NCI-H128 (cell line): ENCODE measurements at regions not wholly inside any gene's neighbourhood (a gene's known extent, or its start where the extent isn't known, plus 50 kb on each side); places are given as distances from the start of the nearest gene placed in this dataset.

Experiments
- DNase-seq: peaks from one replicate; lab custom pipeline; 2025; ENCODE audit not compliant: unreplicated experiment; lab: John Stamatoyannopoulos, UW

GRCh38 chr9:95822583-95823431, 52.7 kb upstream of the ERCC6L2 start:
- DNase-seq = no peak

- no peak for DNase-seq
Observed at GRCh38 chr9:95822015-95822414, 53.5 kb upstream of the ERCC6L2 start.

- DNase-seq = no peak
Observed at GRCh38 chr9:95820074-95820473, 55.4 kb upstream of the ERCC6L2 start.

GRCh38 chr9:95819636-95820035, 55.9 kb upstream of the ERCC6L2 start:
- no peak for DNase-seq

- no peak for DNase-seq
Observed at GRCh38 chr9:95817205-95817604, 58.3 kb upstream of the ERCC6L2 start.

GRCh38 chr9:95816716-95817115, 58.8 kb upstream of the ERCC6L2 start:
- no peak for DNase-seq

- no peak for DNase-seq
Observed at GRCh38 chr9:95815961-95816360, 59.5 kb upstream of the ERCC6L2 start.

- DNase-seq = no peak
Observed at GRCh38 chr9:95815133-95815532, 60.4 kb upstream of the ERCC6L2 start.

GRCh38 chr9:95813923-95814322, 61.6 kb upstream of the ERCC6L2 start:
- no peak for DNase-seq

GRCh38 chr9:95810814-95811213, 64.7 kb upstream of the ERCC6L2 start:
- no peak for DNase-seq

- DNase-seq = no peak
Observed at GRCh38 chr9:95810133-95810532, 65.4 kb upstream of the ERCC6L2 start.

- no peak for DNase-seq
Observed at GRCh38 chr9:95809686-95810085, 65.8 kb upstream of the ERCC6L2 start.

GRCh38 chr9:95808011-95808410, 67.5 kb upstream of the ERCC6L2 start:
- no peak for DNase-seq

GRCh38 chr9:95807326-95807947, 68.1 kb upstream of the ERCC6L2 start:
- no peak for DNase-seq

- DNase-seq = no peak
Observed at GRCh38 chr9:95803197-95803596, 72.3 kb upstream of the ERCC6L2 start.

- DNase-seq = no peak
Observed at GRCh38 chr9:95801797-95802196, 73.7 kb upstream of the ERCC6L2 start.

GRCh38 chr9:95796029-95796428, 79.5 kb upstream of the ERCC6L2 start:
- DNase-seq = peak; percentile 71

GRCh38 chr9:95793924-95794828, 81.3 kb upstream of the ERCC6L2 start:
- DNase-seq = no peak

GRCh38 chr9:95791695-95792094, 83.8 kb upstream of the ERCC6L2 start:
- no peak for DNase-seq

GRCh38 chr9:95791286-95791685, 84.2 kb upstream of the ERCC6L2 start:
- no peak for DNase-seq

GRCh38 chr9:95788521-95788991, 86.9 kb upstream of the ERCC6L2 start:
- no peak for DNase-seq
